ENCODE measurements at regions not wholly inside any gene's neighbourhood (a gene's known extent, or its start where the extent isn't known, plus 50 kb on each side); places are given as distances from the start of the nearest gene placed in this dataset.

DNA sequence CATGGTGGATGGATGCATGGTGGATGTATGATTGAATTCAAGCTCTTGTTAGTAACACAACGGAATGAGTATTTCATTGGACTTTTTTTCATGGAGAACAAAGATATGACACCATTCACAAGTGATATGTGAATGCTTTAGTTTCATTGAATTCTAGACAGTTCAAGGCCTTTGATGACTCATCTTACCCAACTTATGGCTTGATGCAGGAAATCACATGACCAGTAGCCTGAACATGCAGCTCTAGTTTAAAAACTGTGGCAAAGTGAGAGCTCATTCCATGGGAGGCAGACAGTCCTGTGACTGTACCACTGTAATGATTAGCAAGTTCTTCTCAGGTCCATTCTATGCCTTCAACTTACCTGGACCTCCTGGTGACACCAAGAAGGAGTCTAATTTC lies 1239.3 kb downstream of the TYW1 start:
- Histone ChIP-seq H3K36me3 (ENCODE audit: control insufficient read depth, insufficient read depth, low read length) (no peaks in the 10 kb centered on the region), H3K4me3 (replicated peaks in 1 of 4; ENCODE audit: control extremely low read depth in 1 of 4, insufficient read depth in 1 of 4, low read depth in 3 of 4, low read length in 4 of 4) (no peak overlapping the region), H3K27ac (ENCODE audit: insufficient read depth, low read length) (no peak overlapping the region), H3K79me2 (ENCODE audit: control insufficient read depth, insufficient read depth, low read length) (no peaks in the 10 kb centered on the region), H3K4me1 (ENCODE audit: control insufficient read depth, extremely low read depth, insufficient read depth, low read length) (no peaks in the 10 kb centered on the region), H3K9me3 (ENCODE audit: control insufficient read depth, insufficient read depth, low read depth, low read length) (no peaks in the 10 kb centered on the region), H2AFZ (ENCODE audit: low read length) (no peak overlapping the region), H4K20me1 (ENCODE audit: control insufficient read depth, extremely low read depth, insufficient read depth, low read length) (no peaks in the 10 kb centered on the region), H3K9ac (ENCODE audit: insufficient read depth, low read length) (no peak overlapping the region), H3K4me2 (ENCODE audit: extremely low read depth, insufficient read depth, low read length) (no peak overlapping the region), H3K27me3 (ENCODE audit: control insufficient read depth, insufficient read depth, low read length) (no peaks in the 10 kb centered on the region)
- no peak for TF ChIP-seq EZH2 (IDR thresholded peaks at IDR 0.05; ENCODE audit: low read length, missing control alignments)
- DNase-seq (ENCODE audit: low read depth in 2 of 2): peak in 1 of 2 donors; percentile 44

DNA sequence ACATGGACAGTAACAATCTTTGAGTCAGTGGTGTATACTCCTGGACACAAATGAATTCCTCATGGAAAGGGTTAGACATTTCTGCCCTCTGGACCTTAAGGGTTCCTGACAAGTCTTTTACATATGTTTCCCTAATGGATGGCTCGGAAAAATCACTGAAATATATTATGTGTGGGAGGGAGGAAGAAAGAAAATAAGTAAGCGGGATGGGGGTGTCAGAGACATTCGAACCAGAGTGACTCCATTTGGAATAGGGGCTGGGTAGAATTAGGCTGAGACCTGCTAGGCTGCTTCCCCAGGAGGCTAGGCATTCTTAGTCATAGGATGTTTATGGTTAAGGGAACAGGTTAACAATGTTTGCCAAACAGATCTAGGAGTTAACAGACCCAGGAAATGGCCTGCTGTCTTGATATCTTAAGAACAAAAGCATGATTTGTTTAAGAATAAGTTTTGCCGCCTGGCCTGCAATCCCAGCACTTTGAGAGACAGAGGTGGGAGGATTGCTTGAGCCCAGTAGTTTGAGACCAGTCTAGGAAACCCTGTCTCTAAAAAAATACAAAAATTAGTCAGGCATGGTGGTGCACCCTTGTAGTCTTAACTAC lies 1241.7 kb downstream of the TYW1 start:
- Histone ChIP-seq H3K27me3 (ENCODE audit: control insufficient read depth, insufficient read depth, low read length) (no peaks in the 10 kb centered on the region), H3K4me2 (ENCODE audit: extremely low read depth, insufficient read depth, low read length) (no peak overlapping the region), H3K9me3 (ENCODE audit: control insufficient read depth, insufficient read depth, low read depth, low read length) (no peaks in the 10 kb centered on the region), H2AFZ (ENCODE audit: low read length) (no peak overlapping the region), H3K4me1 (ENCODE audit: control insufficient read depth, extremely low read depth, insufficient read depth, low read length) (no peaks in the 10 kb centered on the region), H4K20me1 (ENCODE audit: control insufficient read depth, extremely low read depth, insufficient read depth, low read length) (no peaks in the 10 kb centered on the region), H3K79me2 (ENCODE audit: control insufficient read depth, insufficient read depth, low read length) (no peaks in the 10 kb centered on the region), H3K9ac (ENCODE audit: insufficient read depth, low read length) (no peak overlapping the region), H3K27ac (ENCODE audit: insufficient read depth, low read length) (no peak overlapping the region), H3K36me3 (ENCODE audit: control insufficient read depth, insufficient read depth, low read length) (no peaks in the 10 kb centered on the region), H3K4me3 (replicated peaks in 1 of 4; ENCODE audit: control extremely low read depth in 1 of 4, insufficient read depth in 1 of 4, low read depth in 3 of 4, low read length in 4 of 4) (no peak overlapping the region)
- DNase-seq (ENCODE audit: low read depth in 2 of 2): no peak
- TF ChIP-seq, protein P1, sequence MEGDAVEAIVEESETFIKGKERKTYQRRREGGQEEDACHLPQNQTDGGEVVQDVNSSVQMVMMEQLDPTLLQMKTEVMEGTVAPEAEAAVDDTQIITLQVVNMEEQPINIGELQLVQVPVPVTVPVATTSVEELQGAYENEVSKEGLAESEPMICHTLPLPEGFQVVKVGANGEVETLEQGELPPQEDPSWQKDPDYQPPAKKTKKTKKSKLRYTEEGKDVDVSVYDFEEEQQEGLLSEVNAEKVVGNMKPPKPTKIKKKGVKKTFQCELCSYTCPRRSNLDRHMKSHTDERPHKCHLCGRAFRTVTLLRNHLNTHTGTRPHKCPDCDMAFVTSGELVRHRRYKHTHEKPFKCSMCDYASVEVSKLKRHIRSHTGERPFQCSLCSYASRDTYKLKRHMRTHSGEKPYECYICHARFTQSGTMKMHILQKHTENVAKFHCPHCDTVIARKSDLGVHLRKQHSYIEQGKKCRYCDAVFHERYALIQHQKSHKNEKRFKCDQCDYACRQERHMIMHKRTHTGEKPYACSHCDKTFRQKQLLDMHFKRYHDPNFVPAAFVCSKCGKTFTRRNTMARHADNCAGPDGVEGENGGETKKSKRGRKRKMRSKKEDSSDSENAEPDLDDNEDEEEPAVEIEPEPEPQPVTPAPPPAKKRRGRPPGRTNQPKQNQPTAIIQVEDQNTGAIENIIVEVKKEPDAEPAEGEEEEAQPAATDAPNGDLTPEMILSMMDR (conservative IDR thresholded peaks at IDR 0.05 in 1 of 2, IDR thresholded peaks at IDR 0.05 in 1 of 2; ENCODE audit: low read depth in 1 of 2, low read length in 2 of 2): no peak
- no peak for TF ChIP-seq EZH2 (IDR thresholded peaks at IDR 0.05; ENCODE audit: low read length, missing control alignments)

DNA sequence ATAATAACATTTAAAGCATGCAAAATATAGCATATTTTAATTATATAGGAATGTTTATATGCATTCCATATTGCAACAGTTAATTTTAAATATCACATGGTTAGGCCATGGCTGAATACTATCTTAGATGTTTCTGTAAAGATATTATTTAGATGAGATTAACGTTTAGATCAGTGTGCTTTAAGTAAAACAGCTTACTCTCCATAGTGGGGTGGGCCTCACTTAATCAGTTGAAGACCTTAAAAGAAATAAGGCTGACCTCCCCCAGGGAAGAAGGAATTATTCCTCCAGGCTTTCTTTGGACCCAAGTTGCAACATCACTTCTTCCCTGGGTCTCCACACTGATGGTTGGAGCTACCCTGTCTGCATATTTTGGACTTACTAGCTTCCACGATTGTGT lies 1246.5 kb downstream of the TYW1 start:
- Histone ChIP-seq H3K4me2 (ENCODE audit: extremely low read depth, insufficient read depth, low read length) (no peak overlapping the region), H3K36me3 (ENCODE audit: control insufficient read depth, insufficient read depth, low read length) (no peaks in the 10 kb centered on the region), H3K27me3 (ENCODE audit: control insufficient read depth, insufficient read depth, low read length) (no peaks in the 10 kb centered on the region), H3K9ac (ENCODE audit: insufficient read depth, low read length) (no peak overlapping the region), H4K20me1 (ENCODE audit: control insufficient read depth, extremely low read depth, insufficient read depth, low read length) (no peaks in the 10 kb centered on the region), H3K27ac (ENCODE audit: insufficient read depth, low read length) (no peak overlapping the region), H3K4me1 (ENCODE audit: control insufficient read depth, extremely low read depth, insufficient read depth, low read length) (no peaks in the 10 kb centered on the region), H2AFZ (ENCODE audit: low read length) (no peak overlapping the region), H3K4me3 (replicated peaks in 1 of 4; ENCODE audit: control extremely low read depth in 1 of 4, insufficient read depth in 1 of 4, low read depth in 3 of 4, low read length in 4 of 4) (no peak overlapping the region), H3K79me2 (ENCODE audit: control insufficient read depth, insufficient read depth, low read length) (no peaks in the 10 kb centered on the region), H3K9me3 (ENCODE audit: control insufficient read depth, insufficient read depth, low read depth, low read length) (no peaks in the 10 kb centered on the region)
- TF ChIP-seq, protein P1 (conservative IDR thresholded peaks at IDR 0.05 in 1 of 2, IDR thresholded peaks at IDR 0.05 in 1 of 2; ENCODE audit: low read depth in 1 of 2, low read length in 2 of 2): no peak
- no peak for TF ChIP-seq EZH2 (IDR thresholded peaks at IDR 0.05; ENCODE audit: low read length, missing control alignments)
- DNase-seq (ENCODE audit: low read depth in 2 of 2): no peak

Data from fibroblast of lung (primary cell).